ENCODE measurements at regions not wholly inside any gene's neighbourhood (a gene's known extent, or its start where the extent isn't known, plus 50 kb on each side); places are given as distances from the start of the nearest gene placed in this dataset.

DNA sequence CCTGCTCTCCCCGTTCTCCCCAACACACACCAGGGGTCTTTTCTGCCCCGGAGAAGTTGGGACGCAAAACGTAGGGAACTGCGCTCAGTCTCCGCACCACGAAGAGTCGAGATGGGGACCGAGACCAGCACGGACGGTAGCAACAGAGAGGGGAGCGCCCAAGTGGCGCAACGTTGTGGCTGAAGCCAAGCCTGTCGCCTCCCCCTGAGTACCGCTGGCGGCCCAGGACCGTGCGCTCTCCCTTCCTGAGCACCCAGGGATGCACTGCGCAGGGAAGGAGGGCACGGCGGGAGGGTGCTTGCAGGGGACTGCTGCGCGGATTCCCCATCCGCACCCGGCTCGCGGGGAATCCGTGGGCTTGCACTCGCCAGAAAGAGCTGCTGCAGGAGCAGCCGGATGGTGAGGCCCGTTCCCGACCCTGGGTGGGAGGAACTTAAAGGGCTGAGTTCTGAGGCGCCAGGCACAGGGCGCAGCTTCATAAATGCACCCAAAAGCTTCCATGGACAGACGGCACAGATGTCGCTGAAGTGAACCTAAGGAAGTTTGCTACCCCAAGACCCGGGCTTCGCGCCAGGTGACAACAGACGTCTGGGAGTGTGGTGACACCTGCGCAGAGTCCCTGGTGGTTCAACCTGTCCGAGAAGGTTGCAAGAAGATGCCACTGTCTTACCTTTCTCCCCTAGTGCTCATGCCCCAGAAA lies 178.7 kb downstream of the TBXT start:
- peaks cover 42% of the 10 kb centered on the region for H3K4me1 ChIP-seq (ENCODE audit: insufficient read depth, low read length)
- H3K27ac ChIP-seq (ENCODE audit: low read length), result no peak overlapping the region
- no peak for TF ChIP-seq EZH2 (IDR thresholded peaks at IDR 0.05; ENCODE audit: borderline replicate concordance, low read depth, low read length, severe bottlenecking)
- TF ChIP-seq, protein P1, sequence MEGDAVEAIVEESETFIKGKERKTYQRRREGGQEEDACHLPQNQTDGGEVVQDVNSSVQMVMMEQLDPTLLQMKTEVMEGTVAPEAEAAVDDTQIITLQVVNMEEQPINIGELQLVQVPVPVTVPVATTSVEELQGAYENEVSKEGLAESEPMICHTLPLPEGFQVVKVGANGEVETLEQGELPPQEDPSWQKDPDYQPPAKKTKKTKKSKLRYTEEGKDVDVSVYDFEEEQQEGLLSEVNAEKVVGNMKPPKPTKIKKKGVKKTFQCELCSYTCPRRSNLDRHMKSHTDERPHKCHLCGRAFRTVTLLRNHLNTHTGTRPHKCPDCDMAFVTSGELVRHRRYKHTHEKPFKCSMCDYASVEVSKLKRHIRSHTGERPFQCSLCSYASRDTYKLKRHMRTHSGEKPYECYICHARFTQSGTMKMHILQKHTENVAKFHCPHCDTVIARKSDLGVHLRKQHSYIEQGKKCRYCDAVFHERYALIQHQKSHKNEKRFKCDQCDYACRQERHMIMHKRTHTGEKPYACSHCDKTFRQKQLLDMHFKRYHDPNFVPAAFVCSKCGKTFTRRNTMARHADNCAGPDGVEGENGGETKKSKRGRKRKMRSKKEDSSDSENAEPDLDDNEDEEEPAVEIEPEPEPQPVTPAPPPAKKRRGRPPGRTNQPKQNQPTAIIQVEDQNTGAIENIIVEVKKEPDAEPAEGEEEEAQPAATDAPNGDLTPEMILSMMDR (IDR thresholded peaks at IDR 0.05; ENCODE audit: borderline replicate concordance, extremely low read depth, low read length, poor library complexity, severe bottlenecking), result no peak
- no peak for DNase-seq
- H3K27me3 ChIP-seq (ENCODE audit: insufficient read depth, low read length, poor library complexity), result no peaks in the 10 kb centered on the region
- peaks cover 2% of the 10 kb centered on the region for H3K9me3 ChIP-seq (ENCODE audit: insufficient read depth, low read length, severe bottlenecking)
- ATAC-seq (ENCODE audit: insufficient read depth, low read depth), result no peak
- no peak overlapping the region for H3K4me2 ChIP-seq (ENCODE audit: insufficient read depth, low read length)
- H4K20me1 ChIP-seq (ENCODE audit: insufficient read depth, low read length), result no peaks in the 10 kb centered on the region
- no peaks in the 10 kb centered on the region for H3K79me2 ChIP-seq (ENCODE audit: insufficient read depth, low read length)
- no peak overlapping the region for H2AFZ ChIP-seq (ENCODE audit: low read depth, low read length)
- no peaks in the 10 kb centered on the region for H3K36me3 ChIP-seq (ENCODE audit: insufficient read depth, low read length)
- no peak overlapping the region for H3K9ac ChIP-seq (ENCODE audit: low read depth, low read length)
- no peak overlapping the region for H3K4me3 ChIP-seq (ENCODE audit: low read depth in 1 of 2, low read length in 2 of 2)

DNA sequence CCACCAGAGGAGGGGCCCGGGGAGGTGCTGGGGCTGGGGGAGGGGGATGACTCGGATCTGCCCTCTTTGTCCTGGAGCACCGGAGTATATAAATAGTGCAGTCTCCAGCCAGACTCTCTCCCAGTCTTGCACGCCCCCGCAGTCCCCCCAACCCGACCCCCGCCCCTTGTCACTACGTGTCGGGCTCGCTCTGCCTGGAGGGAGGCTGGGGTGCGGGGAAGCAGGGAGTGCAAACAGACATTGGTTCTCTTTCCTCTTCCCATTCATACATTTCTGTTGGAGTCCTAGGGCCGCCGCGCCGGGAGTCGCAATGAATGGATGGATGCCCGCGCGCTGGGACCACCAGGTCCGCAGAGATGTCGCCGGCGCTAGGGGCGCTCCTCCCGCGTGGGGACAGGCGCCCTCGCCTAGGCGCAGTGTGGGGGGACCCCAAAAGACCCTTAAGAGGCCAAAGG lies 179.3 kb downstream of the TBXT start:
- TF ChIP-seq, protein P1 (IDR thresholded peaks at IDR 0.05; ENCODE audit: borderline replicate concordance, extremely low read depth, low read length, poor library complexity, severe bottlenecking), result no peak
- no peak for TF ChIP-seq EZH2 (IDR thresholded peaks at IDR 0.05; ENCODE audit: borderline replicate concordance, low read depth, low read length, severe bottlenecking)
- peaks cover 42% of the 10 kb centered on the region for H3K4me1 ChIP-seq (ENCODE audit: insufficient read depth, low read length)
- H3K9me3 ChIP-seq (ENCODE audit: insufficient read depth, low read length, severe bottlenecking), result peaks cover 2% of the 10 kb centered on the region
- H3K4me2 ChIP-seq (ENCODE audit: insufficient read depth, low read length), result no peak overlapping the region
- H4K20me1 ChIP-seq (ENCODE audit: insufficient read depth, low read length), result no peaks in the 10 kb centered on the region
- H3K79me2 ChIP-seq (ENCODE audit: insufficient read depth, low read length), result no peaks in the 10 kb centered on the region
- no peak for DNase-seq
- H2AFZ ChIP-seq (ENCODE audit: low read depth, low read length), result no peak overlapping the region
- H3K9ac ChIP-seq (ENCODE audit: low read depth, low read length), result no peak overlapping the region
- no peak overlapping the region for H3K27ac ChIP-seq (ENCODE audit: low read length)
- H3K27me3 ChIP-seq (ENCODE audit: insufficient read depth, low read length, poor library complexity), result no peaks in the 10 kb centered on the region
- no peaks in the 10 kb centered on the region for H3K36me3 ChIP-seq (ENCODE audit: insufficient read depth, low read length)
- no peak for ATAC-seq (ENCODE audit: insufficient read depth, low read depth)
- H3K4me3 ChIP-seq (ENCODE audit: low read depth in 1 of 2, low read length in 2 of 2), result no peak overlapping the region

DNA sequence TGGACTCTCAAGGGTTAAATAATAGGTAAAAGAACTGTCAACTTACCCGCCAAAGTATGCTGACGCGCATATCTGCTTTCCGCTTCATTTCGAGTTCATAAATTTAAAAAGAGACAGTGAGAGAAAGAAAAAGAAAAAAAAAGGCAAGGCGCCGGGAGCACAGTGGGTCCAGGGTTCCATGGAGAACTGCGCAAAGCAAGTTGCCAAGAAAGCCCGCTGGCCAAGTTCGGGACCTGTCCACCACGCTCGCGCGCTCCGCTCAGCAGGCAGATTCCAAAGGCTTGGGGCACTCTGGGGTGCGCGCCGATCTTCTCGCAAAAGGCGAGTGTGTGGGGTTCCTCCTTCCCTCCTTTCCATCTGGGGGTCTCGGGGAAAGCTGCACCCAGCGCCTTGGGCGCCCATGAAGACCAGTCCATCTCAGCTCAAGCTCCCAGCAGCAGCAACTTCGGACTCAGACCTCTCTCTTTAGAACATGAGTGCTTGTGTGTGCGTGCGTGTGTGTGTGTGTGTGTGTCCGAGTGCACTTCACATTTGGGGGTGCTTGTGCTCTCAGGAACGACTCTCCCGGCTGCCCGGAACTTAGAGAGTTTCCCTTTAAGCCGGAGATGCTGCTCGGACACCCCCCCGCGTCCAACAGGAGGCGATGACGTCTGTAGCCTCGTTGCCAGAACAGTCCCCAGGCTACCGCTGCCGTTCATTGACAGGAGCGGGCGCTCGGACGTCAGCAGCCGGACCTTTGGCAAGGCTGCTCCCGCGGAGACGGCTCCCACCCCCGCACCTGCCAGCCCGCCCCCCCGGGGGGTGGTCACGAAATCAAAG lies 180.0 kb downstream of the TBXT start:
- no peaks in the 10 kb centered on the region for H3K36me3 ChIP-seq (ENCODE audit: insufficient read depth, low read length)
- TF ChIP-seq, protein P1 (IDR thresholded peaks at IDR 0.05; ENCODE audit: borderline replicate concordance, extremely low read depth, low read length, poor library complexity, severe bottlenecking), result no peak
- no peak for TF ChIP-seq EZH2 (IDR thresholded peaks at IDR 0.05; ENCODE audit: borderline replicate concordance, low read depth, low read length, severe bottlenecking)
- peak overlapping the region; percentile 90 for H3K27ac ChIP-seq (ENCODE audit: low read length)
- H3K4me3 ChIP-seq (ENCODE audit: low read depth in 1 of 2, low read length in 2 of 2), result no peak overlapping the region
- peaks cover 2% of the 10 kb centered on the region for H3K9me3 ChIP-seq (ENCODE audit: insufficient read depth, low read length, severe bottlenecking)
- peak overlapping the region; percentile 72; the same call in 1 of the 2 replicates for H3K4me2 ChIP-seq (ENCODE audit: insufficient read depth, low read length)
- H3K79me2 ChIP-seq (ENCODE audit: insufficient read depth, low read length), result no peaks in the 10 kb centered on the region
- DNase-seq, result peak; percentile 15
- no peaks in the 10 kb centered on the region for H4K20me1 ChIP-seq (ENCODE audit: insufficient read depth, low read length)
- peaks cover 42% of the 10 kb centered on the region for H3K4me1 ChIP-seq (ENCODE audit: insufficient read depth, low read length)
- ATAC-seq (ENCODE audit: insufficient read depth, low read depth), result no peak
- H3K9ac ChIP-seq (ENCODE audit: low read depth, low read length), result peak overlapping the region; percentile 47
- H3K27me3 ChIP-seq (ENCODE audit: insufficient read depth, low read length, poor library complexity), result no peaks in the 10 kb centered on the region
- peak overlapping the region; percentile 43 for H2AFZ ChIP-seq (ENCODE audit: low read depth, low read length)

Measured in DND-41 (cell line).